ENCODE measurements at regions not wholly inside any gene's neighbourhood (a gene's known extent, or its start where the extent isn't known, plus 50 kb on each side); places are given as distances from the start of the nearest gene placed in this dataset.

DNA sequence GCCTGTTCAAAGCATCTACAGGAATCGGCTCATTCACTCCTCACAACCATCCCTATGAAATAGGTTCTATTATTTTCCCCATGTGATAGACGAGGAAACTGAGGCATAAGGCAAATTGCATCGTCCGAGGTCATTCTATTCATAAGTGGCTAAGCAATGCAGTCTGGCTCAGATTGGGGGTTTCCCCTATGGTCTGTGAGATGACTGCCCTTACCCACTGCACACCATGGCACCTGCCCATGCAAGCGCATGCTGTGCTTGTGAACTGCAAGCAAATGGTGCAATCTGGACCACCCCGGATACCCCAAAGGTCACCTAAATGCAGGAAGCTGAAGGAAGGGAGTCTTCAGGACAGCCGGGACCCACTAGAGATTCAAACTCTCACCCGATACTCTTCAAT lies 123.4 kb upstream of the SOD1 start:
- no peak for DNase-seq (ENCODE audit: low read depth)
- TF ChIP-seq CTCF (conservative IDR thresholded peaks at IDR 0.05; ENCODE audit: low read length) = no peak
- H3K4me3 ChIP-seq (ENCODE audit: low read length) = no peak overlapping the region

GRCh38 chr21:31531967-31532366 lies 127.5 kb upstream of the SOD1 start:
- TF ChIP-seq CTCF (conservative IDR thresholded peaks at IDR 0.05; ENCODE audit: low read length) = no peak
- DNase-seq (ENCODE audit: low read depth) = no peak

GRCh38 chr21:31530897-31531705 lies 128.4 kb upstream of the SOD1 start:
- no peak for TF ChIP-seq CTCF (conservative IDR thresholded peaks at IDR 0.05; ENCODE audit: low read length)
- H3K4me3 ChIP-seq (ENCODE audit: low read length) = no peak overlapping the region
- no peak for DNase-seq (ENCODE audit: low read depth)

More at GRCh38 chr21:31531967-31532366, 127.5 kb upstream of the SOD1 start:
- no peak overlapping the region for H3K4me3 ChIP-seq (ENCODE audit: low read length)

DNA sequence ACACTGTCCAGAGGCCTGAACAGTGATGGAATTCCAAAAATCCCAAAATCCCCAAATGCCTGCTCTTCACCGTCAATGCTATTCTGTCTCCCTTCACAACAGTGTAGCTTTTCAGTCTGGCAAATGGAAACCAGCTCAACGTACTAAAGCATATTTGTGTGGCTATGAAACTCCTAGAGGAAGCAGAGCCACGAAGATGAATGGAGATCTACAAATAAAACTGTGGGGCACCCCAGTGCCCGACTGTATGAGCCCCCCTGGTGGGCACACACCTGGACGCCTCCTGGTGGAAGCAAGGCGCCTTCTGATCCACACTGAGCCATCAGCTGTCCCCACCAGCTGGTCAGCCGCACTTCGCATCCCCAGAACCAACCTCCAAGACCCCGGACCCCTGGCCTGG lies 129.1 kb upstream of the SOD1 start:
- no peak overlapping the region for H3K4me3 ChIP-seq (ENCODE audit: low read length)
- no peak for DNase-seq (ENCODE audit: low read depth)
- no peak for TF ChIP-seq CTCF (conservative IDR thresholded peaks at IDR 0.05; ENCODE audit: low read length)

GRCh38 chr21:31529406-31529805 lies 130.1 kb upstream of the SOD1 start:
- no peak for DNase-seq (ENCODE audit: low read depth)
- H3K4me3 ChIP-seq (ENCODE audit: low read length) = no peak overlapping the region
- no peak for TF ChIP-seq CTCF (conservative IDR thresholded peaks at IDR 0.05; ENCODE audit: low read length)

GRCh38 chr21:31526040-31526439 lies 133.5 kb upstream of the SOD1 start:
- no peak overlapping the region for H3K4me3 ChIP-seq (ENCODE audit: low read length)
- TF ChIP-seq CTCF (conservative IDR thresholded peaks at IDR 0.05; ENCODE audit: low read length) = no peak
- no peak for DNase-seq (ENCODE audit: low read depth)

DNA sequence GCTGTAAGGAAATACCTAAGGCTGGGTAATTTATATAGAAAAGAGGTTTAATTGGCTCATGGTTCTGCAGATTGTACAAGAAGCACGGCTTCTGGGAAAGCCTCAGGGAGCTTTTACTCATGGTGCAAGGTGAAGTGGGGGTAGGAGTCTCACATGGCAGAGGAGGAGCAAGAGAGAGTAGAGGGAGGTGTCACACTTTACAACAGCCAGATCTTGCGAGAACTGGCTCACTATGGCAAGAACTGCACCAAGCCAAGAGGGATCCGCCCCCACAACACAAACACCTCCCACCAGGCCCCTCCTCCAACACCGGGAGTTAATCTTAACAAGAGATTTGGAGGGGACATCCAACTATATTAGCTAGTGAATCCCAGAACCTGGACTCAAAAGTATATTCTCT lies 135.4 kb upstream of the SOD1 start:
- no peak for TF ChIP-seq CTCF (conservative IDR thresholded peaks at IDR 0.05; ENCODE audit: low read length)
- no peak overlapping the region for H3K4me3 ChIP-seq (ENCODE audit: low read length)
- DNase-seq (ENCODE audit: low read depth) = no peak
